Ascending aorta (tissue), 2 donors: ENCODE measurements at regions not wholly inside any gene's neighbourhood (a gene's known extent, or its start where the extent isn't known, plus 50 kb on each side); places are given as distances from the start of the nearest gene placed in this dataset.
A peak's percentile ranks its signal among the peaks of the same experiment; 100 is the strongest.

Source experiments
- DNase-seq, 2 donors: peaks; one replicate each; pipeline ENCODE4 v3.0.0-alpha.2; 2019; ENCODE audit warnings: low spot score in 2 of 2
- H3K27ac ChIP-seq, 2 donors: fragments of 200-600 bp; sonication (generic); one replicate each; pipeline ENCODE4 v1.5.1; 2016 to 2017; ENCODE audit warnings: mild to moderate bottlenecking in 1 of 2
- H3K27me3 ChIP-seq: fragments of 200-600 bp; sonication (generic); one replicate; pipeline ENCODE4 v1.5.1; 2017
- H3K36me3 ChIP-seq, 2 donors: fragments of 200-600 bp; sonication (generic); one replicate each; pipeline ENCODE4 v1.5.1; 2016
- H3K4me1 ChIP-seq, 2 donors: fragments of 200-600 bp; sonication (generic); one replicate each; pipeline ENCODE4 v1.5.1; 2016 to 2017; ENCODE audit warnings: mild to moderate bottlenecking in 1 of 2
- H3K4me3 ChIP-seq, 2 donors: fragments of 200-600 bp; sonication (generic); one replicate each; pipeline ENCODE4 v1.5.1; 2016 to 2017; ENCODE audit warnings: mild to moderate bottlenecking in 1 of 2
- H3K9me3 ChIP-seq, 2 donors: fragments of 200-600 bp; sonication (generic); one replicate each; pipeline ENCODE4 v1.5.1; 2016
- CTCF ChIP-seq, 3 experiments: fragments of 200-600 bp in 2 of 3; fragments of 450-650 bp in 1 of 3; sonication (generic) in 2 of 3; IDR thresholded peaks; one replicate each; pipeline ENCODE4 v1.5.1; 2016 to 2019; ENCODE audit warnings: antibody characterized with exemption in 3 of 3, mild to moderate bottlenecking in 1 of 3, moderate library complexity in 1 of 3
- intact Hi-C: fragments of 100-400 bp; cut with DNase I; formaldehyde crosslinking; loops from one replicate; pipeline ENCODE4 v1.15.1; 2023

- Histone ChIP-seq H3K9me3 (no peaks in the 10 kb centered on the region), H3K27ac (no peak overlapping the region), H3K36me3 (no peaks in the 10 kb centered on the region), H3K4me1 (no peaks in the 10 kb centered on the region), H3K27me3 (no peaks in the 10 kb centered on the region), H3K4me3 (no peak overlapping the region)
- intact Hi-C loops = no loop called here
- DNase-seq = no peak
- TF ChIP-seq CTCF (IDR thresholded peaks at IDR 0.05) = no peak
Measured at GRCh38 chr1:221611656-221612046, 130.2 kb downstream of the DUSP10 start.

GRCh38 chr1:221612047-221612777 lies 129.7 kb downstream of the DUSP10 start:
- TF ChIP-seq CTCF (IDR thresholded peaks at IDR 0.05) = no peak
- Histone ChIP-seq H3K36me3 (no peaks in the 10 kb centered on the region), H3K4me1 (no peaks in the 10 kb centered on the region), H3K4me3 (no peak overlapping the region), H3K27ac (no peak overlapping the region), H3K27me3 (no peaks in the 10 kb centered on the region), H3K9me3 (no peaks in the 10 kb centered on the region)
- peak in 1 of 2 donors; percentile 64 for DNase-seq
- intact Hi-C loops = no loop called here

- Histone ChIP-seq H3K36me3 (no peaks in the 10 kb centered on the region), H3K9me3 (no peaks in the 10 kb centered on the region), H3K27ac (no peak overlapping the region), H3K4me3 (no peak overlapping the region), H3K4me1 (no peaks in the 10 kb centered on the region), H3K27me3 (no peaks in the 10 kb centered on the region)
- intact Hi-C loops = no loop called here
- no peak for TF ChIP-seq CTCF (IDR thresholded peaks at IDR 0.05)
- DNase-seq = no peak
Measured at GRCh38 chr1:221620437-221621384, 121.2 kb downstream of the DUSP10 start.

- intact Hi-C loops = no loop called here
- TF ChIP-seq CTCF (IDR thresholded peaks at IDR 0.05) = no peak
- H3K27me3 ChIP-seq = no peaks in the 10 kb centered on the region
- H3K36me3 ChIP-seq = no peaks in the 10 kb centered on the region
- H3K4me3 ChIP-seq = no peak overlapping the region
- no peak for DNase-seq
- H3K27ac ChIP-seq = no peak overlapping the region
- no peaks in the 10 kb centered on the region for H3K4me1 ChIP-seq
- no peaks in the 10 kb centered on the region for H3K9me3 ChIP-seq
Measured at GRCh38 chr1:221621683-221622082, 120.2 kb downstream of the DUSP10 start.

- no peak for DNase-seq
- intact Hi-C loops = no loop called here
- H3K4me1 ChIP-seq = no peaks in the 10 kb centered on the region
- H3K9me3 ChIP-seq = no peaks in the 10 kb centered on the region
- no peak overlapping the region for H3K4me3 ChIP-seq
- no peak for TF ChIP-seq CTCF (IDR thresholded peaks at IDR 0.05)
- H3K36me3 ChIP-seq = no peaks in the 10 kb centered on the region
- H3K27me3 ChIP-seq = no peaks in the 10 kb centered on the region
- no peak overlapping the region for H3K27ac ChIP-seq
Measured at GRCh38 chr1:221622389-221622788, 119.5 kb downstream of the DUSP10 start.
